DND-41 (cell line): ENCODE measurements at regions not wholly inside any gene's neighbourhood (a gene's known extent, or its start where the extent isn't known, plus 50 kb on each side); places are given as distances from the start of the nearest gene placed in this dataset.

Source experiments
- CTCF ChIP-seq: IDR thresholded peaks from 2 replicates; pipeline ENCODE4 v1.5.1; 2012; ENCODE audit warnings: borderline replicate concordance, low read length, moderate library complexity, mild to moderate bottlenecking; ENCODE audit not compliant: poor library complexity, severe bottlenecking; ENCODE audit errors: extremely low read depth
- EZH2 ChIP-seq: IDR thresholded peaks from 3 replicates; pipeline ENCODE4 v1.6.1; 2012; ENCODE audit warnings: borderline replicate concordance, low read depth, mild to moderate bottlenecking, moderate library complexity, low read length, inconsistent platforms; ENCODE audit not compliant: severe bottlenecking

GRCh38 chr17:55614061-55614460 is 102.8 kb upstream of the SMIM36 start:
- no peak for TF ChIP-seq CTCF
- TF ChIP-seq EZH2 = no peak
